ENCODE measurements at regions not wholly inside any gene's neighbourhood (a gene's known extent, or its start where the extent isn't known, plus 50 kb on each side); places are given as distances from the start of the nearest gene placed in this dataset.

- DNase-seq (ENCODE audit: low spot score), result no peak
Measured at GRCh38 chr20:37643400-37643799, 50.4 kb upstream of the CTNNBL1 start.

- DNase-seq (ENCODE audit: low spot score), result no peak
Measured at GRCh38 chr20:37642246-37642645, 51.6 kb upstream of the CTNNBL1 start.

GRCh38 chr20:37640600-37641561 lies 52.9 kb upstream of the CTNNBL1 start:
- no peak for DNase-seq (ENCODE audit: low spot score)

- DNase-seq (ENCODE audit: low spot score), result no peak
Measured at GRCh38 chr20:37638527-37638926, 55.3 kb upstream of the CTNNBL1 start.

GRCh38 chr20:37636977-37637376 lies 56.9 kb upstream of the CTNNBL1 start:
- no peak for DNase-seq (ENCODE audit: low spot score)

- no peak for DNase-seq (ENCODE audit: low spot score)
Measured at GRCh38 chr20:37636212-37636975, 57.4 kb upstream of the CTNNBL1 start.

GRCh38 chr20:37630993-37631392 lies 62.8 kb upstream of the CTNNBL1 start:
- DNase-seq (ENCODE audit: low spot score), result no peak

GRCh38 chr20:37630166-37630565 lies 63.7 kb upstream of the CTNNBL1 start:
- DNase-seq (ENCODE audit: low spot score), result no peak

GRCh38 chr20:37627767-37628130 lies 66.1 kb upstream of the CTNNBL1 start:
- DNase-seq (ENCODE audit: low spot score), result no peak

GRCh38 chr20:37627060-37627766 lies 66.6 kb upstream of the CTNNBL1 start:
- DNase-seq (ENCODE audit: low spot score), result peak; percentile 57

- no peak for DNase-seq (ENCODE audit: low spot score)
Measured at GRCh38 chr20:37624963-37625362, 68.9 kb upstream of the CTNNBL1 start.

GRCh38 chr20:37622728-37623127 lies 71.1 kb upstream of the CTNNBL1 start:
- DNase-seq (ENCODE audit: low spot score), result no peak

- no peak for DNase-seq (ENCODE audit: low spot score)
Measured at GRCh38 chr20:37619496-37619895, 74.3 kb upstream of the CTNNBL1 start.

- no peak for DNase-seq (ENCODE audit: low spot score)
Measured at GRCh38 chr20:37616110-37616425, 77.8 kb upstream of the CTNNBL1 start.

GRCh38 chr20:37615340-37616109 lies 78.3 kb upstream of the CTNNBL1 start:
- peak; percentile 70 for DNase-seq (ENCODE audit: low spot score)

GRCh38 chr20:37611852-37612251 lies 82.0 kb upstream of the CTNNBL1 start:
- no peak for DNase-seq (ENCODE audit: low spot score)

GRCh38 chr20:37611346-37611745 lies 82.5 kb upstream of the CTNNBL1 start:
- DNase-seq (ENCODE audit: low spot score), result no peak

- no peak for DNase-seq (ENCODE audit: low spot score)
Measured at GRCh38 chr20:37610203-37610798, 82.6 kb upstream of the BLCAP start.

GRCh38 chr20:37602634-37603033 lies 75.0 kb upstream of the BLCAP start:
- no peak for DNase-seq (ENCODE audit: low spot score)

GRCh38 chr20:37600486-37600885 lies 72.8 kb upstream of the BLCAP start:
- DNase-seq (ENCODE audit: low spot score), result peak; percentile 11

- no peak for DNase-seq (ENCODE audit: low spot score)
Measured at GRCh38 chr20:37598575-37599342, 71.1 kb upstream of the BLCAP start.
